Fibroblast of skin of left biceps (primary cell): ENCODE measurements at regions not wholly inside any gene's neighbourhood (a gene's known extent, or its start where the extent isn't known, plus 50 kb on each side); places are given as distances from the start of the nearest gene placed in this dataset.

ENCODE experiments used
- DNase-seq, 2 experiments: peaks; one replicate each; pipeline ENCODE4 v3.0.0-alpha.2; 2013; ENCODE audit warnings: low read depth in 2 of 2

DNA sequence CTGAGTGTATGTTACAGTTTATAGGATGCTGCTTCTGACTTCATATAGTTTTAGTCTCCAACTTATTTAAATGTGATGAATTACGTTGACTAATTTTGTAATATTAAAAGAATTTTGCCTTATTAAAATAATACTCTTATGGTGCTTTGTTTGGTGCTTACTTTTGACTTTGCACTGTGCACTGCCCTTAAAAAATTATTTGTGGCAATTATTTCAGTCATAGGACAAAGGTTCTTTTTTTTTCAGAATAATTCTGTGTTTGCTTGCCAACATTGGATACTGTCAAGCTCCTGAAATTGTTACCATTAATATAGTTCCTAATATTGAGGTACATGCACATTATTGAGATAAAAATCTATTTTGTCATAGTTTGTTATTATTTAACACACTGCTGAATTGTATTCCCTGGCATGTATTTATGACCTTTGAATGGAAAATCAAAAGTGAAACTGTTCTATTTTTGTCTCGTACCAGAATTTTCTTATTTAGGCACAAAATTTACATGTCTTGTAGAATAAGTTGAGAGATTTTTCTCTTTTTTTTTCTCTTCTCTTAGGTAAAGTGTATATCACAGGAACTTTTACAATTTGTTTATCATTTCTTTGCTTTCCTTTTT, 572.8 kb upstream of the KLHL29 start:
- DNase-seq = no peak

DNA sequence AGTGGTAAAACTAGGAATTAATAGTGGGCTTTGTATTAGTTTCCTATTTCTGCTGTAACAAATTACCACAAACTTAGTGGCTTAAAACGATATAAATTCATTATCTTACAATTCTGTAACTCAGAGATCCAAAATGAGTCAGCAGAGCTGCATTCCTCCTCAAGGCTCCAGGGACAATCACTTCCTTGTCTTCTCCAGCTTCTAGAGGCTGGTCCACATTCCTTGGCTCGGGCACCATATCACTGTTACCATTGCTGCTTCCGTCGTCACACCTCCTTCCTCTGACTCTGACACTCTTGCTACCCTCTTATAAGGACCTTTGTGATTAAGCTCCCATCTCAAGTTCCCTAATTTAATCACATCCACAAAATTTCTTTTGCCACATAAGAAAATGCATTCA, 567.8 kb upstream of the KLHL29 start:
- DNase-seq = no peak

GRCh38 chr2:22821458-22821857, 563.5 kb upstream of the KLHL29 start:
- DNase-seq = no peak

DNA sequence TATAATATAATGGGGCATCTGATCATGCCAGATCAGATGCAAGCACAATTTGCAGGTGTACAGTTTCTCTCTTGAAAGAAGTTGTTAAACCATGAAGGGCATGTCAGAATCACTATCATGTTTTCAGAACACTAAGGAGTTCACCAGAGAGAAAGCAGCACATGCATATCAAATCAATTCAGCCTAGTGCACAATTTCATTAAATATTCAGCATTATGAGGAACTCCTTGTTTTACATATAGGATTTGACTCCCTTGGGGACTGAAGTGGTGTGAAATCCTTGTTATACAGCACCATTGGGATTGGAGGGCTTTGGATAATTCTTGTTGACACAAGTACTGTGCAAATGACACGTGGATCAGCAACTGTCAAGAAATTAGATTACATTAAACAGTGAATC, 562.1 kb upstream of the KLHL29 start:
- DNase-seq = no peak

DNA sequence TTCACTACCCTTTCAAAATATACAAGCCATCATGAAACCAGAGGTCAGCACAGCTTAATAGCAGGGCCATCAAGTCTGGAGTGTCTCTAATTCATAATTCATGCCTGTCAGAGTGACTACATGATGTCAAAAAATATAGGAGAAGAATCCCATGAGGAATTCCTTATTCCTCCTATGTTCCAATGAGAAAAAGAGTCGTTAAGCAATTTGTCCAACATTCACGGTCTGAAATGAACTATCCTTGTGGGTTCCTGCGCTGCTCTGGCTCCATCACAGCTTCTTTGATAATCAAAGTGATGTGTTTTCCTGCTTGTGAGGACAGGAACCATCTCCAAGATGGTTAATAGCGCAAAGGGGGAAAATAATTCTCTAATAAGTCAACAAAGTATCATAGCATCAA, 560.4 kb upstream of the KLHL29 start:
- no peak for DNase-seq

DNA sequence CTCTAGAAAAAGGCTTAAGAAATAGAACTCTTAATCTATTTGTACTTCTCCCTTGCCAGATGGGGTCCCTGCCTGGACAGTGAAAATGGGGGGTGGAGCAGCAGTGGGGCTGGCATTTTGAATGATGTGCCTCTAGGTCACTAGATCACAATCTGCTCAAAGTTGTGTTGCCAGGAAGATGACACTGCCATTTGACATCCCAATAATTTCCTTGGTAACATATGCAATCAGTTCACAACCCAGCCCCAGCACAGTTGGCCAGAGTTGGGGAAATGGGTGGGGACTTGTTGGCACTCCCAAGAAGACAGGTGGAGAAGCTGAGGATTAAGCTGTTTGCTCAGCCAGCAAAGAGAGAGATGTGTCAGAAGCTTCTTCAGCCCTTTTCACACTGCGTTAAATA, 558.3 kb upstream of the KLHL29 start:
- no peak for DNase-seq

DNA sequence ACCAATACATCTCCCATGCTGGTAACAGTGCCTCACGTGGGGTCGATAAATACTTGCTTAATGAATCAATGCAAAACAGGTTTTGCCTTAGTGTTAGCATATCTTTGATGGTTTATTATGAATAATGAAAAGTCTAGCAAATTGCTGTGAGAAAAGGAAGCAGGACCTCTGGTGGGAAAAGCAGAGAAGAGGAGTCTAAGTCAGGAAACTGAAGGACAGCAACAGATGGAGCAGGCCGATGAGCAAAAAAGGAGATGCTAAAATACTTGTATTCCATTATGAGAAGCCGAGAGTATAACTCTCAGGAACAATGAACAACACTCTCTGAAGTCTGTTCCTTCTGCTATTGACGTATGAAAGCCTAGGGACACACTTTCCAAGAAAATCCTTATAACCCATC, 555.2 kb upstream of the KLHL29 start:
- DNase-seq = no peak

GRCh38 chr2:22832196-22832595, 552.8 kb upstream of the KLHL29 start:
- DNase-seq = no peak

DNA sequence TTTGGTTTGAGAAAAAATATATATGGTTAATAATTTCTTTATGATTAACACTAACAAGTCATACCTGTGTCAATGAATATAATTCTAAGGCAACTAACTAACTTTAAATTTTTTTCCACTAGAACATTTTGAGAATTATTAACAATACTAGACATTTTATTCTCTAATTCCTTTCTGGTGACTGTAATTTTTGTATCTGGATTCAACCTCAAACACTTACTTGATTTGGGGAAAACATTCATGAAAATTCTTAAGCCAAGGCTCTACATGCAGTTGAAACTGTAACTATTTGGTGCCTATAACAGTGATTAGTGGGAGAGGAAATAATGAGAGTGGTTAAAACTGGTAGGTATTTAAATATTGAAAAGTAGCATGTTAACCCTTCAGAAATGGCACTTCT, 546.5 kb upstream of the KLHL29 start:
- DNase-seq = no peak

GRCh38 chr2:22842205-22842869, 542.6 kb upstream of the KLHL29 start:
- no peak for DNase-seq

- no peak for DNase-seq
Observed at GRCh38 chr2:22843919-22844537, 541.0 kb upstream of the KLHL29 start.

GRCh38 chr2:22850310-22850709, 534.7 kb upstream of the KLHL29 start:
- DNase-seq = no peak

DNA sequence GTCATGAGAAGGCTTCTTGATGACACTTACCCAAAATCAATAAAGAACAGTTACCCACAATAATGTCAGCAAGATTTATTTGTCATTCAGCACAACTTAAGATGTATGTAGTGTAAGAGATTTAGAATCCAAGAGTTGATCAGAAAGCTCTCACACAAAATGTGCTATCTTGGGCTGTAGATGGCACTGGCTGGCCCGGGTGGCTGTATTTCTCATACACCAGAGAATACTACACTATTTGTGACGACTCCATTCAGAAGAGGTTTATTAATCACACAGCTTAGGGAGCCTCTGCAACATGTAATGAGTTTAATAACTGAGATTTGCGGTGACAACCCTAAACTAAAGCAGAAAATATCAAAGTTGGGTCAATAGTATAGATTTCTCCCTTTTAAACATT, 530.4 kb upstream of the KLHL29 start:
- DNase-seq = no peak

DNA sequence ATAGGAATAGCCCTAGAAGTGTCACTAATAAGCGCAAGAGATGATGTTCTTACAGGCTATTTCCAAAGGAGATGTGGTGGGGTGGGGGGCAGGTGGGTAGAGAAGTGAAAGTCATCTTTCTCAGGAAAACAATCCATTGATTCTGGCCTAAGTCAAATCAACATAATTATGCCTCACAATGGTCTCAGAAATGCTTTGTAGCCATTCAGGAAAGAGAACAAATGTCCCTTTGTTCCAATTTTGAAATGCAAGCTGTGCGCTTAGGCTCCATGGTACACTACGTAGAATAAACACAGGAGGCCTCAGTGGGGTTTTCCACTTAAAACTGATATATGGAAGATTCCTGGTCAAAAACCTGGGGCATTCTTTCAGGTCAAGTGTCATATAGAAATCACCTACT, 529.9 kb upstream of the KLHL29 start:
- no peak for DNase-seq

DNA sequence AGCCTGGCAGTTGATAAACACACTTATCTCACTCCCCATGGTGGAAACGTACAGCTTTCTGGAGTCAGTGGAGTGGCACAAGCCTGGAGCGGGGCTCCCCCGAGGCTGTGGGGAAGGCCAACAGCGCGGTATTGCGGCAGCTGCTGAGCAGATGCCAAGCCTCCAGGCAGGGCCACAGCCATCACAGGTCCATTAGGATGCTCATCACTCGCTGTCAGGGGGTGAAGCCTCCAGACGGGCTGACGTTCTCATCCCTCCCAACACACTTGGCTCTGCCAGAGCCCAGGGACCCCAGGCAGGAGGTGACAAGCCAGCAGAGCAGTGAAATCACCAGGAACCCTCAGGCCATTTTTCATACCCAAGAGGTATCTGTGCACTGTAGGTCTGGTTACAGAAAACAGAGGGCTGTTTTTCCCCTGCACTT, 529.2 kb upstream of the KLHL29 start:
- no peak for DNase-seq

DNA sequence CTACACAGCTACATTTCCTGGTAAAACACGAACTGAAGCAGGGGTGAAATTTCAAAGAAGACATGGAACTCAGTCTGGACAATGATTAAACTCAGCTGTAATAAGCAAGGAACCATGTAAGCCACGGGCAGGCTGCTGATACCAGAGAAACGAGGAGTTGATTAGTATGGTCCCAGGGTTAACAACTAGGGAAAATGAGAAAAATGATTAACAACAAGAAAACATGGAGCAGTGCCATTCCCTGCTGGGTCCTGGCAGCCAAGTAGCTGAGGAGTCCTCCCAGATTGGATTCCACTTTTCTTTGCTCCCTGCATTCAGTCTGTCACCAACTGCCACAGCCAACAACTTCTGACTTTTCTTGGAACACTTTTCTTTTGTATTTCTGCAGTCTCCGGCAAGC, 517.0 kb upstream of the KLHL29 start:
- DNase-seq = no peak

- DNase-seq = no peak
Observed at GRCh38 chr2:22878121-22878520, 506.9 kb upstream of the KLHL29 start.

- no peak for DNase-seq
Observed at GRCh38 chr2:22879009-22879863, 505.7 kb upstream of the KLHL29 start.

- DNase-seq = no peak
Observed at GRCh38 chr2:22880161-22880560, 504.8 kb upstream of the KLHL29 start.

GRCh38 chr2:22882011-22882410, 503.0 kb upstream of the KLHL29 start:
- DNase-seq = no peak

DNA sequence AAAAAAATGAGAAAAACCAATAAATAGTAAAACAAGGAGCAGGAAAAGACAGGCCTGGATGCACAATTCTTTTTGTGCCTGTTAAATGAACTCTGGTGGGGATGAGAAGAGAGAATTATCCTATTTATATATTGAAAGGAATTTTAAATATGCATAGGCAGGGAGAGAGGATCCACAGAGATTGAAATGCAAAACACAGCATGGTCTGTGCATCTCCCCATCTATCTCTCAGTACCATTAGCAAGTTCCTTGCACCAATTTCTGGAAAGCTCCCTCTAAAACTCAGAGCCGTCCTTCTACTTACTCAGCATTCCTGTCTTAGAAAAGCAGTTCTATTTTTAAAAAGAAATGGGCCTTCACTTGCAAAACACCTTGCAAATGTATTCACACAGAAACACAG, 502.3 kb upstream of the KLHL29 start:
- no peak for DNase-seq

- DNase-seq = no peak
Observed at GRCh38 chr2:22883054-22883453, 501.9 kb upstream of the KLHL29 start.

- DNase-seq = no peak
Observed at GRCh38 chr2:22885245-22885644, 499.7 kb upstream of the KLHL29 start.
